Kidney epithelial cell (primary cell): ENCODE measurements at regions not wholly inside any gene's neighbourhood (a gene's known extent, or its start where the extent isn't known, plus 50 kb on each side); places are given as distances from the start of the nearest gene placed in this dataset.
"Not testable (repeated sequence)": the region's sequence is repeated elsewhere in the genome, so short reads cannot be mapped to it uniquely, and the experiment has no call there.

ENCODE experiments used
- DNase-seq: peaks from one replicate; pipeline ENCODE4 v3.0.0-alpha.2; 2010; ENCODE audit warnings: low read depth
- H3K27me3 ChIP-seq: 2 replicates; pipeline ENCODE4 v1.6.0; 2011; ENCODE audit warnings: low read length; ENCODE audit not compliant: control insufficient read depth, insufficient read depth
- H3K36me3 ChIP-seq: 2 replicates; pipeline ENCODE4 v1.5.1; 2011; ENCODE audit warnings: low read length; ENCODE audit not compliant: control insufficient read depth, insufficient read depth
- H3K4me3 ChIP-seq: 2 replicates; pipeline ENCODE4 v1.5.1; 2011; ENCODE audit warnings: low read depth, mild to moderate bottlenecking, control low read depth, low read length
- TF ChIP-seq, protein P1 (sequence below): IDR thresholded peaks from 2 replicates; pipeline ENCODE4 v1.5.1; 2011; ENCODE audit warnings: mild to moderate bottlenecking, moderate library complexity, low read length, control low read depth, inconsistent platforms; ENCODE audit not compliant: insufficient read depth, poor library complexity, severe bottlenecking

DNA sequence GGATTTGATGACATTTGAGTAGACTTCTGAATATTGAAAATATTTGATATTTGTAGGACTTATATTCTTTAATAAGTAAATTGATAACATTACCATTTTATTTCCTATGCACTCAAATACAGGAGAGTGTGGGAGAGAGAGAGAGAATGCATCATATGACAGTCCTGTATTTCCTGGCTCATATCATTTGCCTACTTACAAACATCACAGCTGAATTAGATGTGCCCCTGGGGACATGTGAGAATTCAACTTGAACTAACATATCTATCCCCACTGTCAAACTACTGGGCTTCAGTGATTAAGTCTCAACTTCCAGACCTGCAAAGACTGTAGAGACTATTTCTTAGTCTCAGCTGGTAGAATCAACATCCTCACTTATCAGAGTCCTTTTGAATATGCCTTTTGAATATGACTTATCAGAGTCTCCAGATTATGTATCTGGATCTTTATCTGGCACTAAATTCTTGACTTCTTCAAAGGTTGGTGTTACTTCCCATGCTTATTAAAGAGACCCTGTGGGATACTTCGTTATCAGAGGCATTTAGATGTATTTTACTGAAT is 75.5 kb downstream of the PABPC4L start:
- Histone ChIP-seq H3K36me3 (no peaks in the 10 kb centered on the region), H3K4me3 (no peak overlapping the region), H3K27me3 (no peaks in the 10 kb centered on the region)
- no peak for DNase-seq
- TF ChIP-seq, protein P1, sequence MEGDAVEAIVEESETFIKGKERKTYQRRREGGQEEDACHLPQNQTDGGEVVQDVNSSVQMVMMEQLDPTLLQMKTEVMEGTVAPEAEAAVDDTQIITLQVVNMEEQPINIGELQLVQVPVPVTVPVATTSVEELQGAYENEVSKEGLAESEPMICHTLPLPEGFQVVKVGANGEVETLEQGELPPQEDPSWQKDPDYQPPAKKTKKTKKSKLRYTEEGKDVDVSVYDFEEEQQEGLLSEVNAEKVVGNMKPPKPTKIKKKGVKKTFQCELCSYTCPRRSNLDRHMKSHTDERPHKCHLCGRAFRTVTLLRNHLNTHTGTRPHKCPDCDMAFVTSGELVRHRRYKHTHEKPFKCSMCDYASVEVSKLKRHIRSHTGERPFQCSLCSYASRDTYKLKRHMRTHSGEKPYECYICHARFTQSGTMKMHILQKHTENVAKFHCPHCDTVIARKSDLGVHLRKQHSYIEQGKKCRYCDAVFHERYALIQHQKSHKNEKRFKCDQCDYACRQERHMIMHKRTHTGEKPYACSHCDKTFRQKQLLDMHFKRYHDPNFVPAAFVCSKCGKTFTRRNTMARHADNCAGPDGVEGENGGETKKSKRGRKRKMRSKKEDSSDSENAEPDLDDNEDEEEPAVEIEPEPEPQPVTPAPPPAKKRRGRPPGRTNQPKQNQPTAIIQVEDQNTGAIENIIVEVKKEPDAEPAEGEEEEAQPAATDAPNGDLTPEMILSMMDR = no peak

DNA sequence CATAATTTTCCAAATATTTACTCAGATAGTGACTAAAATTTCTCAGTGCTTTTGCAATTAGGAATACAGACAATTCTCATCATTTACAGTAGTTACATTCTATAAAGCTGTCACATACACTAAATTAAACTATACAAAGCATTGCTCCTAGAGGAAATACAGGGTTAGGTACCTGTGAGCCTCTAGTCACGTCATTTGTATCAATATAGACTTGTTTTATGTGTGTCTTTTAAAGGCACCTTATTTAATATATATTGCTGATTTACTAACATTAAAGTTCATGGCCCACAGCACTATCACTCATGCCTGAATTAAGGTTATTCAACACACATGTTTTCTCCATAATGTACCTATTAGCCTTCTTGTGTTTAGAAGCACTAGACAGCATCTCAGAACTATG is 78.7 kb downstream of the PABPC4L start:
- Histone ChIP-seq H3K36me3 (no peaks in the 10 kb centered on the region), H3K4me3 (no peak overlapping the region), H3K27me3 (no peaks in the 10 kb centered on the region)
- no peak for DNase-seq
- TF ChIP-seq, protein P1 = no peak

DNA sequence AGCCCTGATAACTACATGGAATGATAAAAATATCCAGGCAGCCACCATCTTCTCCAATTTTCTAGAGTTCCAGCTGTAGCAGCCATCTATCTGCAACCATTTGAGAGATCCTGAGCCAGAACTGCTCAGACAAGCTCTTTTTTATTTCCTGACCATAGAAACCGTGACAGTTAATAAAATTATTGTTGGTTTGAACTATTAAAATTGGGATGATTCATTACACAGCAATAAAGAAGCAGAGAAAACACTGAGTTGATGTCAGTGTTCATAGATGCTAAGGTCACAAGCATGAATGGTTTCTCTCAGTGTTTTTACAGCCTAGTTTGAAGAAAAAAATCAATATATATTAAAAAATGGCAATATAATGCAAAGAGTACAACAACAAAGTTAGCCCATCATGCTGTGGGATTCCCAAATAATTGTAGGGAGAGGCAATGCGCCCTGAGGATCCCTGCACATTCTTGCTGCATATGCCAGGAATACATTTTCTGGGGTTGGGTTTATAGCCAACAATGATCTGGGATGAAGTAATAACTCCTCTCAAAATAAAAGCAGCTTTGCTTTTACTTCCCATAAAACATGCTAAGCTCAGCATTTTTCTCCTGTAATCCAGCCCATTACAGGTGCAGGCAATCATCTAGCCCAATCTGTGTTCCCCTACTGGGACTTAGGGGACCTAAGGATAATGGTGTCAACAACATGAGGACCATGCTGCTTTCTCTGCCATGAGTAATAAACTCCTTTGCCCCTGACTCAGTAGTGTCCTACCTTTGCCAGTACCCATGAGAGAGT is 84.0 kb downstream of the PABPC4L start:
- TF ChIP-seq, protein P1 = no peak
- no peak for DNase-seq
- H3K4me3 ChIP-seq = no peak overlapping the region
- H3K27me3 ChIP-seq = no peaks in the 10 kb centered on the region
- H3K36me3 ChIP-seq = no peaks in the 10 kb centered on the region

DNA sequence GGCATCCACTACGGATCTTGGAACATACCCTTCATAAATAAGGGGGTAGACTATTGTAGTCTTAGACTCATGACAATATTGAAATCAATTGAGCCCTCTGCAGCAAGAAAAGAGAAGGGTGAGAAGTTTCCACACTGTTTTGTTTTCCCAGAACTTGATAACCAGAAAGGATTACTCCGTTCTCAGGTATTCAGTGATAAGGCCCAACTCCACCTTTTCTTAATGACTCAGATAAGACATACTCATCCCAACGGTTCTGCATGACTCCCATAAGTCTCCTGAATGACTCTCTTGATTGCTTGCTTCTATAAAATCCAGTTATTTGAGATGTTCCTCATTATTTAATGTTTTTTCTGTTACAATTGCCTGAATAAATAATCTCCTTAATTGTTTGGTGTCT is 111.7 kb downstream of the PABPC4L start:
- H3K27me3 ChIP-seq = no peaks in the 10 kb centered on the region
- TF ChIP-seq, protein P1 = no peak
- DNase-seq = no peak
- no peaks in the 10 kb centered on the region for H3K36me3 ChIP-seq
- no peak overlapping the region for H3K4me3 ChIP-seq

DNA sequence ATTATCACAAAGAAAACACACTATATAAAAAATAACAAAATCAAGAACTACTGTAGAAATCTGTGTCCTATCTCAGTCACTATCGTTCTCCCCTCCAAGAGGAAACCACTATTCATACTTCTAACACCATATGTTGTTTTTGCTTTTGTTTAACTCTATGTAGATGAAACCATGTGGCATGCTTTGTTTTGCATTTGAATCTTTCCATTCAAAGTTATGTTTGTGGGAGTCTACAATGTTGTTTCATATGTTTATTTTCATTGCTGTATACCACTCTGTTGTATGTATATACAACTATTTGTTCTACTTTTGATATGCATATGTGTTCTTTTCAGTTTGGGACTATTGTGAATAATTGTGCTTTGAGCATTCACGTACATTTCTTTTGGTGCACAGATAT is 116.1 kb downstream of the PABPC4L start:
- no peaks in the 10 kb centered on the region for H3K27me3 ChIP-seq
- no peak overlapping the region for H3K4me3 ChIP-seq
- no peak for DNase-seq
- no peaks in the 10 kb centered on the region for H3K36me3 ChIP-seq
- TF ChIP-seq, protein P1 = no peak

DNA sequence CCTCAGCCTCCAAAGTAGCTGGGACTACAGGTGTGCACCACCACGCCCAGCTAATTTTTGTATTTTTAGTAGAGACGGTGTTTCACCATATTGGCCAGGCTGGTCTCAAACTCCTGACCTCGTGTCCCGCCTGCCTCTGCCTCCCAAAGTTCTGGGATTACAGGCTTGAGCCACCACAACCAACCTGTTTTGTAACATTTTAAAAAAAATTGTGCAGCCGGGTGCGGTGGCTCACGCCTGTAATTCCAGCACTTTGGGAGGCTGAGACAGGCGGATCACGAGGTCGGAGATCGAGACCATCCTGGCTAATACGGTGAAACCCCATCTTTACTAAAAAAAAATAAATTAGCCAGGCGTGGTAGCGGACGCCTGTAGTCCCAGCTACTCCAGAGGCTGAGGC is 122.5 kb downstream of the PABPC4L start:
- H3K27me3 ChIP-seq, H3K4me3 ChIP-seq, DNase-seq, H3K36me3 ChIP-seq: not testable (repeated sequence)
